GM19023 (cell line): ENCODE measurements at regions not wholly inside any gene's neighbourhood (a gene's known extent, or its start where the extent isn't known, plus 50 kb on each side); places are given as distances from the start of the nearest gene placed in this dataset.

ENCODE experiments used
- ATAC-seq: cut with Tn5 transposase; IDR thresholded peaks from one replicate; pipeline ENCODE4 v1.9.1; 2021; ENCODE audit warnings: mild to moderate bottlenecking, moderate library complexity; ENCODE audit not compliant: unreplicated experiment

DNA sequence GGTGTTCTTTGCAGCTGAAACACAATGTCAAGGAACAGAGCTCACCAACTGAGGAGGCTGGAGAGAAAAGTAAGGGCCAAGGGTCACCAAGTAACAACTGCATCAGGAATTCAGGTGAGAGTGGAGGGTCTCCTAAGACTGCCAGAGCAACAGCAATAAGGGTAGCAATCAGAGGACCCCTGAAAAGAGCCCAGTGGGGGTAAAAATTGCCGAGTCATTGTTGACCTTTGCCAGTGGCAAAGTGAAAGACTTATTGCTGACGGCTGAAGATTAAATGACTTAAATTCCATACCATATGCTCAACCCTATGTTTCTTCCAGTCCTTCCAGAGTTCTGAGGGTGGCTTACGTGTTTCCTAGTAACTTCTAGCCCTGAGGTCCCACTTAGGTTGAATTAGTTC is 51.9 kb upstream of the ARHGAP42 start:
- no peak for ATAC-seq

DNA sequence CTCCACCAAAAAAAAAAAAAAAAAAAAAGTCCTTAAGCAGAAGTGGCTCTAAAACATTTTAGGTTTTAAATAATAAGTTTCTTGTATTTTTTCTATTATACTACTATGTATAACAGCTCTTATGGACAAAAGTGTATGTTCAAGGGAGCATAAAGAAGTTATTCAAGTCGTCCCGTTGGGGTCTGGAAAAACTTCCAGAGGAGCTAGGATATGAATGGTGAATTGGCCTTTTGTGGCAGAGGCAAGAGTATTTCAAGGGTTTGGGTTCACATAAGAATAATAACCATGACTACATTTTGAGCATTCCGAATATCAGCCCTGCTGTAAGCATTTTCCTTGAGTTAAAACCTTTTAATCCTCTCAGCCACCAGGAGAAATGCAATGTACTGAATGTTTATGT is 50.6 kb upstream of the ARHGAP42 start:
- no peak for ATAC-seq
